ENCODE measurements at regions not wholly inside any gene's neighbourhood (a gene's known extent, or its start where the extent isn't known, plus 50 kb on each side); places are given as distances from the start of the nearest gene placed in this dataset.

DNA sequence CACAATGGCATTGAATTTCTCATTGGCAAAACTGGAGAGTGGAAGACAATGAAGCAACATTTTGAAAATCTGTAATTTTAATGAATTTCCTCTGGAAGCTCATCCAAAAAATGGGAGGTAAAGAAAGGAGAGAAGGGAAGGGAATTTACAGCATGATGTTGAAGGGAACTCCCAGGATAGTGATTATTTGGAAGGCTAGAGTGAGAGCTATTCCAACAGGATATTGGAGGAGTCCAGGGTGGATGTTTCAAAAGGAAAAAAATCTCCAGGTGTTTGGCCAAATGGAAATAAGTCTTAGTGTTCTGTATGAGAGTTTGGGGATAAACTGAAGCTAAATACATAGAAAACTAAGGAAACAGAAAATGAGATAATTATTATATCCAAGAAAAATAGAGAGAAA is 106.2 kb downstream of the IZUMO3 start:
- TF ChIP-seq CTCF (IDR thresholded peaks at IDR 0.05) (no peak), POLR2A (IDR thresholded peaks at IDR 0.05) (no peak)

Measured in lower leg skin (tissue), 3 donors.